Endothelial cell of umbilical vein (primary cell): ENCODE measurements at regions not wholly inside any gene's neighbourhood (a gene's known extent, or its start where the extent isn't known, plus 50 kb on each side); places are given as distances from the start of the nearest gene placed in this dataset.

Experiments
- BruUV-seq: library from RNA; stranded (reverse); fragments of 400-500 nt; replicated peaks from 2 replicates; lab custom pipeline; 2021; lab: Mats Ljungman, UMichigan
- CTCF ChIA-PET: fragments of 300-600, 350-600 bp; sonication (Branson Sonifier 250); formaldehyde crosslinking; loops from one replicate; lab custom pipeline; 2021; ENCODE audit warnings: antibody characterized with exemption, inconsistent platforms; lab: Charles Lee
- POLR2A ChIA-PET: fragments of 300-600, 350-600 bp; sonication (Branson Sonifier 250); formaldehyde crosslinking; loops from one replicate; lab custom pipeline; 2021; ENCODE audit warnings: antibody characterized with exemption, inconsistent platforms; lab: Charles Lee
- DNase-seq: peaks from one replicate; pipeline ENCODE4 v3.0.0-alpha.2; 2011; ENCODE audit warnings: low read depth, low spot score
- FAIRE-seq: peaks from 2 replicates; lab custom pipeline; 2011; peaks lifted over from hg19 to GRCh38; lab: Jason Lieb, UNC
- H2AFZ ChIP-seq: 2 replicates; pipeline ENCODE4 v1.6.0; 2012; ENCODE audit warnings: low read depth, low read length, control low read depth, inconsistent platforms
- H3K27ac ChIP-seq: 2 replicates; pipeline ENCODE4 v1.5.1; 2011; ENCODE audit warnings: low read depth, mild to moderate bottlenecking, control low read depth, low read length, moderate library complexity; ENCODE audit not compliant: insufficient read depth
- H3K27me3 ChIP-seq, 2 experiments: 2 replicates each; pipeline versions ENCODE4 v1.6.0 to v1.6.1; 2011; ENCODE audit warnings: low read length in 2 of 2, mixed read lengths in 1 of 2; ENCODE audit not compliant: control insufficient read depth in 2 of 2, insufficient read depth in 2 of 2
- H3K36me3 ChIP-seq, 2 experiments: 2 replicates in 1 of 2; 3 replicates in 1 of 2; pipeline ENCODE4 v1.5.1; 2011; ENCODE audit warnings: low read length in 2 of 2, mild to moderate bottlenecking in 1 of 2, moderate library complexity in 1 of 2; ENCODE audit not compliant: control insufficient read depth in 2 of 2, insufficient read depth in 2 of 2; ENCODE audit errors: extremely low read depth in 1 of 2
- H3K4me1 ChIP-seq: 3 replicates; pipeline ENCODE4 v1.5.1; 2011; ENCODE audit warnings: mild to moderate bottlenecking, low read length; ENCODE audit not compliant: control insufficient read depth, insufficient read depth; ENCODE audit errors: extremely low read depth
- H3K4me2 ChIP-seq: 2 replicates; pipeline ENCODE4 v1.6.1; 2011; ENCODE audit warnings: low read length, control low read depth, mixed read lengths; ENCODE audit not compliant: insufficient read depth
- H3K4me3 ChIP-seq, 3 experiments: fragments of 200-600 bp in 1 of 3; sonication (generic), shearing (Covaris generic) in 1 of 3; replicated peaks in 1 of 3; 2 replicates each; pipeline ENCODE4 v1.5.1; 2011 to 2016; ENCODE audit warnings: control low read depth in 3 of 3, low read length in 3 of 3, mild to moderate bottlenecking in 2 of 3, inconsistent platforms in 1 of 3, low read depth in 1 of 3, moderate library complexity in 1 of 3; ENCODE audit not compliant: insufficient read depth in 1 of 3
- H3K79me2 ChIP-seq: 2 replicates; pipeline ENCODE4 v1.6.0; 2012; ENCODE audit warnings: low read length, inconsistent platforms; ENCODE audit not compliant: control insufficient read depth, insufficient read depth
- H3K9ac ChIP-seq: replicated peaks from 2 replicates; pipeline ENCODE3; 2011; ENCODE audit warnings: low read length, control low read depth; ENCODE audit not compliant: insufficient read depth; ENCODE audit errors: extremely low read depth
- H3K9me1 ChIP-seq: replicated peaks from 3 replicates; pipeline ENCODE4 v1.6.0; 2011; ENCODE audit warnings: mild to moderate bottlenecking, low read length; ENCODE audit not compliant: control insufficient read depth, insufficient read depth; ENCODE audit errors: extremely low read depth
- H3K9me3 ChIP-seq: replicated peaks from 2 replicates; pipeline ENCODE4 v1.5.1; 2012; ENCODE audit warnings: low read length, inconsistent platforms; ENCODE audit not compliant: control insufficient read depth, insufficient read depth
- H4K20me1 ChIP-seq: replicated peaks from 2 replicates; pipeline ENCODE3; 2011; ENCODE audit warnings: mild to moderate bottlenecking, low read length; ENCODE audit not compliant: control insufficient read depth, insufficient read depth; ENCODE audit errors: extremely low read depth
- EZH2 ChIP-seq: IDR thresholded peaks from 2 replicates; pipeline ENCODE4 v1.6.1; 2012; ENCODE audit warnings: borderline replicate concordance, low read depth, mild to moderate bottlenecking, moderate library complexity, low read length, inconsistent platforms; ENCODE audit not compliant: severe bottlenecking
- FOS ChIP-seq: IDR thresholded peaks from 2 replicates; pipeline ENCODE4 v1.6.1; 2011; ENCODE audit warnings: mild to moderate bottlenecking, low read length, moderate library complexity, borderline replicate concordance; ENCODE audit not compliant: insufficient read depth
- GATA2 ChIP-seq: IDR thresholded peaks from 2 replicates; pipeline ENCODE4 v1.7.0; 2011; ENCODE audit warnings: low read depth, mild to moderate bottlenecking, moderate library complexity, mixed read lengths, low read length; ENCODE audit not compliant: insufficient read length, insufficient read depth
- JUN ChIP-seq: IDR thresholded peaks from 2 replicates; pipeline ENCODE4 v1.6.1; 2011; ENCODE audit warnings: borderline replicate concordance, low read depth; ENCODE audit not compliant: insufficient read length, insufficient read depth
- MYC ChIP-seq: IDR thresholded peaks from one replicate; pipeline ENCODE4 v1.6.1; 2011; ENCODE audit warnings: mild to moderate bottlenecking, low read depth, low read length
- POLR2A ChIP-seq: IDR thresholded peaks from 2 replicates; pipeline ENCODE4 v1.6.1; 2012; ENCODE audit warnings: low read depth, mild to moderate bottlenecking, control low read depth, low read length
- POLR2AphosphoS5 ChIP-seq: IDR thresholded peaks from 2 replicates; pipeline ENCODE4 v1.6.1; 2012; ENCODE audit warnings: low read depth, mild to moderate bottlenecking, control low read depth, low read length, moderate library complexity; ENCODE audit not compliant: insufficient read depth
- dilution Hi-C: fragments of 300-500 bp; cut with MboI; formaldehyde crosslinking; loops from one replicate; pipeline ENCODE4 v1.15.0; 2019; ENCODE audit warnings: low sequenced_read_pairs; ENCODE audit not compliant: extremely low pct_ligation_motif_present
- intact Hi-C: fragments of 100-400 bp; cut with micrococcal nuclease; formaldehyde crosslinking; loops from one replicate; pipeline ENCODE4 v1.10.0; 2022
- TF ChIP-seq, protein P1 (sequence below): IDR thresholded peaks from 2 replicates; pipeline ENCODE4 v1.6.1; 2011; ENCODE audit not compliant: insufficient read depth, insufficient read length
- TF ChIP-seq, protein P2 (sequence below), 2 donors: IDR thresholded peaks; 1 replicate in 1 of 2; 2 replicates in 1 of 2; pipeline ENCODE4 v1.5.1; 2011; ENCODE audit warnings: low read length in 2 of 2, mild to moderate bottlenecking in 2 of 2, moderate library complexity in 2 of 2, control low read depth in 1 of 2, inconsistent platforms in 1 of 2, low read depth in 1 of 2; ENCODE audit not compliant: insufficient read depth in 1 of 2; ENCODE audit errors: extremely low read depth in 1 of 2

DNA sequence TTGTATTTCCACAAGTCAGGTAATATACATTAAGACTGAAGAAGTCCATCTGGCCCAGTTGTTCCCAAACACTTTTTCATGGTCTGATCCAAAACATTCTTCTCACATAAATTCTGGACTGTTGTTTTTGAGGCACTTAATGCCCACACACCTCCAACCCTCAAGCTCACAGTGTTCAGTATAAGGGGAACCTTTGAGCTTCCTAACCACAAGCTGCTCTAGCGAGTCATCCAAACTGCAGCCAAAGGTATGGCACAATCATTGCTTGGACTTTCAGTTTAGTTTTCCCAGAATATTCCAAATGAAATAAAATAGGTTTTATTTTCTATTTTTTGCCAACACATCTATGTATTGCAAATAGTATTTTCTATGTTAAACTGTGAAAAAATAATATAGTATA, 103.0 kb downstream of the PUS7L start:
- Histone ChIP-seq H3K36me3 (no peaks in the 10 kb centered on the region), H3K9me1 (no peaks in the 10 kb centered on the region), H3K27me3 (no peaks in the 10 kb centered on the region), H3K4me2 (no peak overlapping the region), H3K9ac (no peak overlapping the region), H3K4me1 (no peaks in the 10 kb centered on the region), H2AFZ (no peak overlapping the region), H3K79me2 (no peaks in the 10 kb centered on the region), H3K4me3 (no peak overlapping the region), H3K27ac (no peak overlapping the region), H3K9me3 (no peaks in the 10 kb centered on the region), H4K20me1 (no peaks in the 10 kb centered on the region)
- intact Hi-C loops (no loop called here), dilution Hi-C loops (no loop called here)
- no peak for TF ChIP-seq POLR2AphosphoS5
- TF ChIP-seq GATA2, result no peak
- TF ChIP-seq POLR2A, result no peak
- no peak for TF ChIP-seq JUN
- TF ChIP-seq FOS, result no peak
- TF ChIP-seq, protein P1, sequence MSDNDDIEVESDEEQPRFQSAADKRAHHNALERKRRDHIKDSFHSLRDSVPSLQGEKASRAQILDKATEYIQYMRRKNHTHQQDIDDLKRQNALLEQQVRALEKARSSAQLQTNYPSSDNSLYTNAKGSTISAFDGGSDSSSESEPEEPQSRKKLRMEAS, result no peak
- TF ChIP-seq EZH2, result no peak
- TF ChIP-seq MYC, result no peak
- TF ChIP-seq, protein P2, sequence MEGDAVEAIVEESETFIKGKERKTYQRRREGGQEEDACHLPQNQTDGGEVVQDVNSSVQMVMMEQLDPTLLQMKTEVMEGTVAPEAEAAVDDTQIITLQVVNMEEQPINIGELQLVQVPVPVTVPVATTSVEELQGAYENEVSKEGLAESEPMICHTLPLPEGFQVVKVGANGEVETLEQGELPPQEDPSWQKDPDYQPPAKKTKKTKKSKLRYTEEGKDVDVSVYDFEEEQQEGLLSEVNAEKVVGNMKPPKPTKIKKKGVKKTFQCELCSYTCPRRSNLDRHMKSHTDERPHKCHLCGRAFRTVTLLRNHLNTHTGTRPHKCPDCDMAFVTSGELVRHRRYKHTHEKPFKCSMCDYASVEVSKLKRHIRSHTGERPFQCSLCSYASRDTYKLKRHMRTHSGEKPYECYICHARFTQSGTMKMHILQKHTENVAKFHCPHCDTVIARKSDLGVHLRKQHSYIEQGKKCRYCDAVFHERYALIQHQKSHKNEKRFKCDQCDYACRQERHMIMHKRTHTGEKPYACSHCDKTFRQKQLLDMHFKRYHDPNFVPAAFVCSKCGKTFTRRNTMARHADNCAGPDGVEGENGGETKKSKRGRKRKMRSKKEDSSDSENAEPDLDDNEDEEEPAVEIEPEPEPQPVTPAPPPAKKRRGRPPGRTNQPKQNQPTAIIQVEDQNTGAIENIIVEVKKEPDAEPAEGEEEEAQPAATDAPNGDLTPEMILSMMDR (IDR thresholded peaks at IDR 0.05; ENCODE audit: extremely low read depth in 1 of 2, insufficient read depth in 1 of 2, low read depth in 1 of 2, low read length in 2 of 2), result no peak
- no peak for FAIRE-seq
- DNase-seq, result no peak
- no TSS peak for BruUV-seq
- POLR2A ChIA-PET, result no interaction called here
- CTCF ChIA-PET, result no interaction called here
